Activated B cell treated with CpG ODN at 0.5 μM for 24 hours (primary cell): ENCODE measurements at regions not wholly inside any gene's neighbourhood (a gene's known extent, or its start where the extent isn't known, plus 50 kb on each side); places are given as distances from the start of the nearest gene placed in this dataset.

ENCODE experiments used
- ATAC-seq: fragments of 200-7000 bp; cut with Tn5 transposase; one replicate; pipeline ENCODE4 v1.10.0; 2021; ENCODE audit warnings: low read depth, mild to moderate bottlenecking, moderate library complexity
- CTCF ChIA-PET: fragments of 350-600 bp; sonication (Branson Sonifier 250); formaldehyde crosslinking; loops from one replicate; lab custom pipeline; 2021; ENCODE audit warnings: antibody characterized with exemption; lab: Charles Lee
- POLR2A ChIA-PET: fragments of 350-600 bp; sonication (Branson Sonifier 250); formaldehyde crosslinking; loops from one replicate; lab custom pipeline; 2021; ENCODE audit warnings: antibody characterized with exemption; lab: Charles Lee
- DNase-seq: peaks from one replicate; pipeline ENCODE4 v3.0.0; 2022
- H3K27ac Mint-ChIP-seq: one replicate; pipeline ENCODE4 v1.8.0; 2020; ENCODE audit warnings: mixed read lengths
- H3K27me3 Mint-ChIP-seq: one replicate; pipeline ENCODE4 v1.8.0; 2021; ENCODE audit warnings: mixed read lengths
- H3K36me3 Mint-ChIP-seq: one replicate; pipeline ENCODE4 v1.8.0; 2021; ENCODE audit warnings: low read depth, mixed read lengths
- H3K4me1 Mint-ChIP-seq: one replicate; pipeline ENCODE4 v1.8.0; 2021; ENCODE audit warnings: mixed read lengths
- H3K4me3 Mint-ChIP-seq: one replicate; pipeline ENCODE4 v1.8.0; 2020; ENCODE audit warnings: mild to moderate bottlenecking, mixed read lengths
- H3K9me3 Mint-ChIP-seq: one replicate; pipeline ENCODE4 v1.8.0; 2020; ENCODE audit warnings: mixed read lengths
- CTCF ChIP-seq: fragments of 200-600 bp; IDR thresholded peaks from one replicate; pipeline ENCODE4 v1.8.0; 2022; ENCODE audit warnings: antibody characterized with exemption, mild to moderate bottlenecking
- intact Hi-C: fragments of 100-400 bp; cut with micrococcal nuclease; formaldehyde crosslinking; loops from one replicate; pipeline ENCODE4 v1.15.1; 2024

GRCh38 chr4:136198358-136198757 lies 1333.9 kb downstream of the PCDH18 start:
- Mint-ChIP-seq H3K36me3 (no peaks in the 10 kb centered on the region), H3K27ac (no peak overlapping the region), H3K4me3 (no peak overlapping the region), H3K9me3 (peaks cover 1% of the 10 kb centered on the region), H3K27me3 (no peaks in the 10 kb centered on the region), H3K4me1 (no peaks in the 10 kb centered on the region)
- ChIA-PET POLR2A (no interaction called here), CTCF (no interaction called here)
- no peak for TF ChIP-seq CTCF
- ATAC-seq: no peak
- no peak for DNase-seq
- intact Hi-C loops: no loop called here

GRCh38 chr4:136194962-136195361 lies 1337.3 kb downstream of the PCDH18 start:
- no peak overlapping the region for H3K27ac Mint-ChIP-seq
- no peaks in the 10 kb centered on the region for H3K4me1 Mint-ChIP-seq
- ATAC-seq: no peak
- ChIA-PET POLR2A (no interaction called here), CTCF (no interaction called here)
- DNase-seq: no peak
- TF ChIP-seq CTCF: no peak
- no peaks in the 10 kb centered on the region for H3K27me3 Mint-ChIP-seq
- H3K9me3 Mint-ChIP-seq: peaks cover 4% of the 10 kb centered on the region
- no peak overlapping the region for H3K4me3 Mint-ChIP-seq
- intact Hi-C loops: no loop called here
- no peaks in the 10 kb centered on the region for H3K36me3 Mint-ChIP-seq

- CTCF ChIA-PET: interaction anchor here (0.7 kb wide), 1 partner anchor 403 kb away, joined by 3 read pairs; no protein-coding TSS in a partner anchor
- TF ChIP-seq CTCF: no peak
- Mint-ChIP-seq H3K4me1 (no peaks in the 10 kb centered on the region), H3K4me3 (no peak overlapping the region), H3K9me3 (peaks cover 8% of the 10 kb centered on the region), H3K27me3 (no peaks in the 10 kb centered on the region), H3K27ac (no peak overlapping the region), H3K36me3 (no peaks in the 10 kb centered on the region)
- intact Hi-C loops: no loop called here
- POLR2A ChIA-PET: no interaction called here
- ATAC-seq (no peak), DNase-seq (no peak)
Observed at GRCh38 chr4:136186650-136187049, 1345.6 kb downstream of the PCDH18 start.

GRCh38 chr4:136183513-136183912 lies 1348.8 kb downstream of the PCDH18 start:
- no peak for ATAC-seq
- Mint-ChIP-seq H3K27ac (no peak overlapping the region), H3K4me3 (no peak overlapping the region), H3K27me3 (no peaks in the 10 kb centered on the region), H3K4me1 (no peaks in the 10 kb centered on the region), H3K9me3 (peaks cover 6% of the 10 kb centered on the region), H3K36me3 (no peaks in the 10 kb centered on the region)
- CTCF ChIA-PET: no interaction called here
- no peak for DNase-seq
- POLR2A ChIA-PET: no interaction called here
- intact Hi-C loops: no loop called here
- no peak for TF ChIP-seq CTCF

GRCh38 chr4:136156947-136157346 lies 1375.3 kb downstream of the PCDH18 start:
- ATAC-seq: no peak
- no peak for DNase-seq
- Mint-ChIP-seq H3K27me3 (no peaks in the 10 kb centered on the region), H3K27ac (no peak overlapping the region), H3K36me3 (no peaks in the 10 kb centered on the region), H3K4me3 (no peak overlapping the region), H3K9me3 (peaks cover 6% of the 10 kb centered on the region), H3K4me1 (no peaks in the 10 kb centered on the region)
- POLR2A ChIA-PET: no interaction called here
- TF ChIP-seq CTCF: no peak
- CTCF ChIA-PET: no interaction called here
- intact Hi-C loops: no loop called here
